NCI-H2107 (cell line): ENCODE measurements at regions not wholly inside any gene's neighbourhood (a gene's known extent, or its start where the extent isn't known, plus 50 kb on each side); places are given as distances from the start of the nearest gene placed in this dataset.
"Not testable (repeated sequence)": the region's sequence is repeated elsewhere in the genome, so short reads cannot be mapped to it uniquely, and the experiment has no call there.

Experiments used
- DNase-seq: peaks from one replicate; lab custom pipeline; 2025; lab: John Stamatoyannopoulos, UW

GRCh38 chr5:112573441-112573840, 154.4 kb upstream of the EPB41L4A start:
- DNase-seq = no peak

- peak; percentile 55 for DNase-seq
These were observed 155.5 kb upstream of the EPB41L4A start for GRCh38 chr5:112574536-112574935.

GRCh38 chr5:112576298-112576925, 157.3 kb upstream of the EPB41L4A start:
- DNase-seq = no peak

GRCh38 chr5:112579599-112580170, 158.0 kb upstream of the APC start:
- DNase-seq = no peak

GRCh38 chr5:112581811-112582320, 155.8 kb upstream of the APC start:
- no peak for DNase-seq

- DNase-seq = no peak
These were observed 154.5 kb upstream of the APC start for GRCh38 chr5:112583166-112583565.

- DNase-seq = no peak
These were observed 152.9 kb upstream of the APC start for GRCh38 chr5:112584781-112585180.

- no peak for DNase-seq
These were observed 151.1 kb upstream of the APC start for GRCh38 chr5:112586596-112587062.

- not testable (repeated sequence) for DNase-seq
These were observed 146.8 kb upstream of the APC start for GRCh38 chr5:112590858-112591257.

GRCh38 chr5:112594095-112594850, 143.4 kb upstream of the APC start:
- no peak for DNase-seq

GRCh38 chr5:112594941-112595340, 142.7 kb upstream of the APC start:
- no peak for DNase-seq

GRCh38 chr5:112597831-112598230, 139.9 kb upstream of the APC start:
- no peak for DNase-seq

- DNase-seq = not testable (repeated sequence)
These were observed 137.2 kb upstream of the APC start for GRCh38 chr5:112600510-112600909.

GRCh38 chr5:112604732-112605630, 132.7 kb upstream of the APC start:
- DNase-seq = no peak

- no peak for DNase-seq
These were observed 128.7 kb upstream of the APC start for GRCh38 chr5:112608975-112609374.

- no peak for DNase-seq
These were observed 125.0 kb upstream of the APC start for GRCh38 chr5:112612663-112613062.

- no peak for DNase-seq
These were observed 123.4 kb upstream of the APC start for GRCh38 chr5:112614285-112614684.

- DNase-seq = no peak
These were observed 122.7 kb upstream of the APC start for GRCh38 chr5:112614986-112615385.

GRCh38 chr5:112616812-112617547, 120.7 kb upstream of the APC start:
- DNase-seq = peak; percentile 8

GRCh38 chr5:112625246-112625645, 112.4 kb upstream of the APC start:
- DNase-seq = no peak
